GM12875 (cell line): ENCODE measurements at regions not wholly inside any gene's neighbourhood (a gene's known extent, or its start where the extent isn't known, plus 50 kb on each side); places are given as distances from the start of the nearest gene placed in this dataset.

Experiments
- H3K4me3 ChIP-seq: one replicate; pipeline ENCODE4 v1.5.1; 2011; ENCODE audit warnings: low read depth, low read length, control low read depth
- TF ChIP-seq, protein P1 (sequence below): IDR thresholded peaks from 2 replicates; pipeline ENCODE4 v1.5.1; 2011; ENCODE audit warnings: low read depth, mild to moderate bottlenecking, control low read depth, inconsistent platforms, low read length, moderate library complexity, borderline replicate concordance; ENCODE audit not compliant: insufficient read depth

DNA sequence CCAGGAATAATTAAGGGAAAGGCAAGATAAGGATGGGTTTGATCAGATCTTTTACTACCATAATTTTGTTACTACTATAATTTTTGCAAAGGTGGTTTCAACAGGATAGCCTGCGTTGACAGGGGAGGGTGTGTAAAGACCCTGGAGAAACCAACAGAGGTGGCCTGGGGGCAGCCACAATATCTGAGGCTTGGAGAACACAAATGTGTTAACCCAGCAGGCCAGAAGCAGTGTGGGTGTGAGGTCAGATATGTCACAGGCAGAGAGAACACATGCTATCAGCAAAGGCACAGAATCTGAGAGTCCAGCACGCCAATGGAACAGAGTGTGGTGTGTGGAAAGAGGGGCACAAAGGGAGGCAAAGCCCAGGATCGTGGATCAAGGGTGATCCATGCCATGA lies 399.4 kb upstream of the TRIB2 start:
- no peak overlapping the region for H3K4me3 ChIP-seq
- TF ChIP-seq, protein P1, sequence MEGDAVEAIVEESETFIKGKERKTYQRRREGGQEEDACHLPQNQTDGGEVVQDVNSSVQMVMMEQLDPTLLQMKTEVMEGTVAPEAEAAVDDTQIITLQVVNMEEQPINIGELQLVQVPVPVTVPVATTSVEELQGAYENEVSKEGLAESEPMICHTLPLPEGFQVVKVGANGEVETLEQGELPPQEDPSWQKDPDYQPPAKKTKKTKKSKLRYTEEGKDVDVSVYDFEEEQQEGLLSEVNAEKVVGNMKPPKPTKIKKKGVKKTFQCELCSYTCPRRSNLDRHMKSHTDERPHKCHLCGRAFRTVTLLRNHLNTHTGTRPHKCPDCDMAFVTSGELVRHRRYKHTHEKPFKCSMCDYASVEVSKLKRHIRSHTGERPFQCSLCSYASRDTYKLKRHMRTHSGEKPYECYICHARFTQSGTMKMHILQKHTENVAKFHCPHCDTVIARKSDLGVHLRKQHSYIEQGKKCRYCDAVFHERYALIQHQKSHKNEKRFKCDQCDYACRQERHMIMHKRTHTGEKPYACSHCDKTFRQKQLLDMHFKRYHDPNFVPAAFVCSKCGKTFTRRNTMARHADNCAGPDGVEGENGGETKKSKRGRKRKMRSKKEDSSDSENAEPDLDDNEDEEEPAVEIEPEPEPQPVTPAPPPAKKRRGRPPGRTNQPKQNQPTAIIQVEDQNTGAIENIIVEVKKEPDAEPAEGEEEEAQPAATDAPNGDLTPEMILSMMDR: no peak

DNA sequence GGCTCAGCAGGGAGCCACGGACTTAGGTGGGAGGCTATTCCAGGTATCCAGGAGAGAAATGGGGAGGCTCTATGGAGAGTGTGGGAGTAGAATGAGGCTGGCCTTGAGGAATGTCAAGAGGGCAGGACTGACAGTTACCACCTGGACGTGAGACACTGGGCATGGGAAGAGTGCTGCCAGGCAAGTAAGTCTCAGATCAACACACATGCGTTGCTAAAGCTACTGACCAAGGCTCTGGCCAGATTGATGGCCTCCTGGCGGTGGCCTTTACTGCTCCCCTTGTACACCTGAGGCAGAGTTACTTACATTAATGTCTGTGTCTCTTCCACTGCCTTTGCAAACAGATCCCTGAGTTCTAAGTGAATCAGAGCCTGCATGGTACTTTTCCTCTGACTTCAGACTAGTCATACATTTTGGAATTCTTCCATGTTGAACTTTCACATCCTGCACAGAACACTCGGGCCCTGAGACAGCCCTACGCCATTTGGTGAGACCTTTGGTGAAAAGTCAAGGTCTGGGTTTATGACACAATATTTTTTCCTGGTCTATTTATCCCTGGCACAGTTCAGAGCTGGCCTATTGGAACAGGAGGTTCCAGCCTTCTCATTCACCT lies 398.8 kb upstream of the TRIB2 start:
- TF ChIP-seq, protein P1: no peak
- H3K4me3 ChIP-seq: no peak overlapping the region

DNA sequence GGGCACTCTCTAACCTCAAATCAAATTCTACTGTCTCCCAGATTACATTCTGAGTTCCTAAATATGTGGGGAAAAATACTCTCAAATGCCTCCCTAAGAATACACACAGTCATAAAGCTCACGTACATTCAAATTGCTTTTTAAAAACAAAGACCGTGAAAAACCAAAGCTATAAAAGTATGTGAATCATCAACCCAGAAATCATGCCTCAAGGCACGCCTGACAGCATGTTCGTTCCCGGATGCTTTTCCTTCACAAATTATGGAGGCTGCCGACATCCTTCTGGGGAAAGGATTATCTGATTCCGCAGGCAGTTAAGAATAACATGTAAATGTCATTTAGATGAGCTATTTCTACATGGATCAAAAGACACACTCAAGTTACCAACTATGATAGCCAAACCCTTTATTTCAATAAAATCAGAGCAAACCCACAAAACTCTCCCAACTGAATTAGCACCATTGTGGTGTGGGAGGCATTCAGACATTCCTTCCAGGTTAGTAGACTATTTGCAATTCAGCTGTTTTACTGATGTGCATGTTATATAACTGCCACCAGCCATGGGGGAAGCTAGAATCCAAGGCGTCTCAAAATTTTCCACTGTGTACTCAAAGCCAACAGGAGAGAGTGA lies 398.2 kb upstream of the TRIB2 start:
- H3K4me3 ChIP-seq: no peak overlapping the region
- TF ChIP-seq, protein P1: no peak

DNA sequence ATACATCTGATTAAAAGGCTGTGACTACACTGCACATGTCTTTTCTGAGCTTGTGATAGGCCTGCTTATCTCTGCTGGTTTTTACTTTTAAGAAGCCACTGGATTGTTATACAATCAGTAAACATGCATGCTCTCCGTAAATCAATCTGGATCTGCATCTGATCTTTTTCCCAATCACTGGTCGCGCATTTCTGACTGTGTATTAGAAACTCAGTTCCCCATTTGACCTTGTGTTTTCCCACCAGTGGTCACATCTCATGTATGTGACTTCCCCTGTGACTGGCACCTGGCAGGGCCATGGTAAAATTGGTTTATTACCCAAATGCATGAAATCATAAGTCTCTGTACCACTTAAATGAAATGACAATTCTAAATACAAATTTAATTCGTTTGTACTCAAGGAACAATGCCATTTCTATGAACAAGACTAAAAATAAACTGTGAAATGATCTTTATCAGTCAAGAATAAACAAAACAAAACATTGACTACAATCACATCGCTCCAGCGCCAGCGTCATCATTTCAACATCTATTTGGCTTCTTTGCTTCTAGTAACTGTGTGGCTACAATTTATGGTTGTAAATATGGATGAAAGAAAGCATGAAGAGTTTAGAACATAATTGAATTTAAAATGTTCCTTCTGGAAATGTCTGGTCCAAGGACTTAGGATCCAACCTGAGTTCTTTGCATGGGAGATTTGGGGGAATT lies 396.6 kb upstream of the TRIB2 start:
- TF ChIP-seq, protein P1: no peak
- H3K4me3 ChIP-seq: no peak overlapping the region

DNA sequence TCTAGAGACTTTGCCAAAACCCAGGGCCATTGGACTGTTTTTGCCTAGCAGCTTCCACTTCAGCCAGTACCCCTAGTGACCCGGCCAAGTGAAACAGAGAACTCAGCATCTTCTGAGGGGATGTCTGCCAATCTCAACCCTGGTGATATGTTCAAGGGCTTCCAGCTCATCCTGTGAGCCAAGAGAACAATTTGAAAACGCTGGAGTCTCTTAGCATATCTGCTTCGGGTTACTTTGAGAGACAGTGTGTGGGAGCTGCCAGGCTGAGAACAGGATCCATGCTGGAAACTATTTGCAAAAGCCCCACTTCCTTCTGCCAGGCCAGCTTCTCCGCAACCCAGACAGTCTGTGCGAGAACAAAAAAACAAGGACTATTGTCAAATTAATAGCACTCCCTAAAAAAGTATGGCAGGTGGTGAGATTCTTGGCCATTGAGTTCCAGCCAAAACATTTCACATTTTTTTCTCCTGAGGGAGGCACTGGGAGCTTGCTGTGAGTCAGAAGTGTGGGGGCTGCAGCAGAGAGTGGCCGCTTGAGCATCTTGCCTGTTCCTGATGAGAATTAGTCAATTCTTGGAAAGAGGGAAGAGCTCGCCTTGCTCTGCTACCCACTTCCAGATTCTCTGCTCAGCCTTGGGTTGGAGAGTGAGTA lies 395.6 kb upstream of the TRIB2 start:
- TF ChIP-seq, protein P1: no peak

DNA sequence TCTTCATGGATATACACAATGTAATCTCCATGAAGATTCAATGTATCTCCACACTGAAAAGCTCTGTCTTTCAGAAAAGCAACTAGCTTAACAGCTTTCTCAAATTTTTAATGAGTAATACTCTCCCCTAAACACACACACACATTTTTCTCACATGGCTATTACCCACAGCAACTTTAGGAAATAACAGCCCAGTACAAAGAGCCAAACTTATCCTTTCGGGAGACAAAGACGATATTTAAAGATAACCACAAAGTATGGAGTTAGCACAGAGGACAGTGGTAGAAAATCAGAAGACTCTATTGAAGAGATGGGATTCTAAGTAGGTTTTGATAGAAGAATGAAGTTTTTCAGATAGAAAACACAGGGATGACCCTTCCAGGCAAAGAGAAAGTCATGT lies 394.9 kb upstream of the TRIB2 start:
- H3K4me3 ChIP-seq: no peak overlapping the region
- TF ChIP-seq, protein P1: no peak

More for the DNA sequence above, 395.6 kb upstream of the TRIB2 start:
- H3K4me3 ChIP-seq: no peak overlapping the region
